Left ventricle myocardium inferior (tissue), 1 donor: ENCODE measurements at regions not wholly inside any gene's neighbourhood (a gene's known extent, or its start where the extent isn't known, plus 50 kb on each side); places are given as distances from the start of the nearest gene placed in this dataset.
"Not testable (repeated sequence)": the region's sequence is repeated elsewhere in the genome, so short reads cannot be mapped to it uniquely, and the experiment has no call there.

Experiments used
- DNase-seq: peaks from one replicate; pipeline ENCODE4 v3.0.0-alpha.2; 2020
- H3K27ac ChIP-seq: fragments of 200-600 bp; replicated peaks from 2 replicates; pipeline ENCODE4 v1.8.0; 2021
- H3K27me3 ChIP-seq: fragments of 200-600 bp; 2 replicates; pipeline ENCODE4 v1.8.0; 2021; ENCODE audit warnings: low read depth
- H3K36me3 ChIP-seq: fragments of 200-600 bp; 2 replicates; pipeline ENCODE4 v1.8.0; 2021
- H3K4me1 ChIP-seq: fragments of 200-600 bp; 2 replicates; pipeline ENCODE4 v1.8.0; 2021
- H3K4me3 ChIP-seq: fragments of 200-600 bp; 2 replicates; pipeline ENCODE4 v1.8.0; 2021; ENCODE audit warnings: mild to moderate bottlenecking, moderate library complexity
- H3K9me3 ChIP-seq: fragments of 200-600 bp; replicated peaks from 2 replicates; pipeline ENCODE4 v1.8.0; 2021
- intact Hi-C: fragments of 100-400 bp; cut with micrococcal nuclease; formaldehyde crosslinking; loops from one replicate; pipeline ENCODE4 v1.11.0; 2022
- TF ChIP-seq, protein P1 (sequence below): fragments of 200-600 bp; IDR thresholded peaks from 2 replicates; pipeline ENCODE4 v1.8.0; 2021; ENCODE audit warnings: antibody characterized with exemption, mild to moderate bottlenecking, borderline replicate concordance
- donor health status: DM: no; HTN: yes; CAD: no; lungs with severe emphysema.

DNA sequence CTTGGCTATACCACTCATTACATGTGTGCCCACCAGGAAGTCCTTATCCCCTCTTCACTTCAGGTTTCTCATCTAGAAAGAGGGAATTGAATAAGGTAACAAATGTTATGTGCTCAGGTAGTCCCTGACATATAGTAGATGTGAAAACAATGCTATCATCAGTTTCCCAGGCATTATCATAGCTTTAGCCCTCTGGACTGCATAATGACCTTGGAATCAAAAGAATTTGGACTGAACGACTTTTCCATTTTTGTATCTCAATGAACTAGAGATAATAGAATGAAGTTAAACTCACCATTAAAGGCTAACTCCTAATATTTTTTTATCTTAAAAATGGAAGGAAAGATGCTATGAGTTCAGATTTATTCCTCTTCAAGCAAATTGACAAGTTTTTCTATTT, 304.1 kb upstream of the USP24 start:
- Histone ChIP-seq H3K27me3 (peaks cover 18% of the 10 kb centered on the region), H3K4me3 (no peak overlapping the region), H3K27ac (no peak overlapping the region), H3K4me1 (no peaks in the 10 kb centered on the region), H3K9me3 (no peaks in the 10 kb centered on the region), H3K36me3 (no peaks in the 10 kb centered on the region)
- TF ChIP-seq, protein P1, sequence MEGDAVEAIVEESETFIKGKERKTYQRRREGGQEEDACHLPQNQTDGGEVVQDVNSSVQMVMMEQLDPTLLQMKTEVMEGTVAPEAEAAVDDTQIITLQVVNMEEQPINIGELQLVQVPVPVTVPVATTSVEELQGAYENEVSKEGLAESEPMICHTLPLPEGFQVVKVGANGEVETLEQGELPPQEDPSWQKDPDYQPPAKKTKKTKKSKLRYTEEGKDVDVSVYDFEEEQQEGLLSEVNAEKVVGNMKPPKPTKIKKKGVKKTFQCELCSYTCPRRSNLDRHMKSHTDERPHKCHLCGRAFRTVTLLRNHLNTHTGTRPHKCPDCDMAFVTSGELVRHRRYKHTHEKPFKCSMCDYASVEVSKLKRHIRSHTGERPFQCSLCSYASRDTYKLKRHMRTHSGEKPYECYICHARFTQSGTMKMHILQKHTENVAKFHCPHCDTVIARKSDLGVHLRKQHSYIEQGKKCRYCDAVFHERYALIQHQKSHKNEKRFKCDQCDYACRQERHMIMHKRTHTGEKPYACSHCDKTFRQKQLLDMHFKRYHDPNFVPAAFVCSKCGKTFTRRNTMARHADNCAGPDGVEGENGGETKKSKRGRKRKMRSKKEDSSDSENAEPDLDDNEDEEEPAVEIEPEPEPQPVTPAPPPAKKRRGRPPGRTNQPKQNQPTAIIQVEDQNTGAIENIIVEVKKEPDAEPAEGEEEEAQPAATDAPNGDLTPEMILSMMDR, result no peak
- no peak for DNase-seq
- intact Hi-C loops, result no loop called here

DNA sequence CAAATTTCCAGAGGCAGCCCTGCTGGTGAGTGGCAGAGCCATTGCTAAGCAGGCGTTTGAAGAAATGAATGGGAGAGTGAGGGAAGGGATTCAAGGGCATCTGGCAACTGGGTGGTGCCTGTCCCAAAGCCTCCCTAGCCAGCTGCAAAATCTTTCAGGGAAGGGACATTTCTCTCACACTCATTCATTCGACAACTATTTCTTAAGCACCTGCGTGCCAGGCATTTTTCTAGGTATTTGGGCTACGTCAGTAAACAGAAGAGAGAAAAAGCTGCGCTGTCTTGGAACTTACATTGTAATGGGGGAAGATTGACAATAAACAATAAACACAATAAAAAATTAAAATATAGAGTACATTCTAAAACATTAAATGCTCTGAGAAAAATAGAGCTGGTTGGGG, 301.9 kb upstream of the USP24 start:
- Histone ChIP-seq H3K4me3 (no peak overlapping the region), H3K27ac (no peak overlapping the region), H3K27me3 (peaks cover 18% of the 10 kb centered on the region), H3K36me3 (no peaks in the 10 kb centered on the region), H3K9me3 (peaks cover 6% of the 10 kb centered on the region), H3K4me1 (no peaks in the 10 kb centered on the region)
- no peak for DNase-seq
- TF ChIP-seq, protein P1, result no peak
- intact Hi-C loops, result no loop called here

DNA sequence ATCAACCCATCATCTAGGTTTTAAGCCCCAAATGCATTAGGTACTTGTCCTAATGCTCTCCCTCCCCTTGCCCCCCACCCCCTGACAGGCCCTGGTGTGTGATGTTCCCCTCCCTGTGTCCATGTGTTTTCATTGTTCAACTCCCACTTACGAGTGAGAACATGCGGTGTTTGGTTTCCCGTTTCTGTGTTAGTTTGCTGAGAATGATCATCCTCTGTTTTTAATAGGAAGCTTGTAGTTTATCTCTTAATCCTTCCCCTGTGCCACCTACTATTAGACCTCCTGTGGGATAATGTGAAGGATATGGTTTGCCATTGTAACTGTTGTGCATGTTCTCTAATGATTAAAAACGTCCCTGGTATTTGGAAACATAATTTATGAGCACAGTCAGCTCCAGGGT, 299.4 kb upstream of the USP24 start:
- H3K9me3 ChIP-seq, H3K4me1 ChIP-seq, intact Hi-C loops, H3K4me3 ChIP-seq, H3K36me3 ChIP-seq, DNase-seq, H3K27ac ChIP-seq: not testable (repeated sequence)
- peaks cover 18% of the 10 kb centered on the region for H3K27me3 ChIP-seq

DNA sequence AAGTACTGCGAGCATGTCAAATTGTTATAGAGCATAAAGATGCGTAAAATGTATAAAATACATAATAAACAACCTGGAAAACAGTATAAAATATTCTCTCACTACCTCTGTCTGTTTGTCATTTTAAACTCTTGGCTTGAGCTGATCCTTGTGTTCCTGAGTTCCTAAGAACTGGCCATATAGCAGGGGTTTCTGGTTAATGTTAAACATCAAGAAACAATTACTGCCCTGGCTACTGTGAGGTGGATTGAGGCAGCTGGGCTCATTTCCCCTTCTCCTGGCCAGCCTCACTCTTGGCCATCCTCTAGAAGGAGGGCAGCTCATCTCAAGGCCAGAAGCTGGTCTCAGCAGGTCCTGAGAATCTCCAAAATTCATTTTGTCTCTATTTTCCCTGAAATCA, 297.3 kb upstream of the USP24 start:
- Histone ChIP-seq H3K4me1 (no peaks in the 10 kb centered on the region), H3K9me3 (peaks cover 6% of the 10 kb centered on the region), H3K27ac (no peak overlapping the region), H3K27me3 (peaks cover 26% of the 10 kb centered on the region), H3K4me3 (no peak overlapping the region), H3K36me3 (no peaks in the 10 kb centered on the region)
- intact Hi-C loops, result no loop called here
- TF ChIP-seq, protein P1, result no peak
- no peak for DNase-seq

DNA sequence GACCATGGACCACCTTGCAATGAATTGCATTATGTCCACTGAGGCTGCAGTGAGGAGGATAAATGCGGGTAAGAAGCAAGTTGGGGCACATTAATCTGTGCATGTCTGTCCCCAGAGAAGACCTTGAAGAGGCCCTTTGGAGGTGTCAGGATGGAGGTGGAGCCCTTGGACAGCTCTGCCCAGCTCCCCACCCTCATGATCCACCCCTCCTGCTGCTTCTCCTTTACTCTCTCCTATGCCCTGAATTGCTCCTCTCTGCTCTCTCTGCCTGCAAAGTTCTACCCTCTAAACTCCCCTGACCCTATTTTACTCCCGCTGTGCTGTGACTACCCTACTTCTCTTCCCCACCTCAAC, 292.4 kb upstream of the USP24 start:
- no peak for DNase-seq
- H3K4me1 ChIP-seq, result no peaks in the 10 kb centered on the region
- no peaks in the 10 kb centered on the region for H3K9me3 ChIP-seq
- no peak overlapping the region for H3K4me3 ChIP-seq
- intact Hi-C loops, result no loop called here
- no peaks in the 10 kb centered on the region for H3K36me3 ChIP-seq
- peaks cover 27% of the 10 kb centered on the region for H3K27me3 ChIP-seq
- no peak overlapping the region for H3K27ac ChIP-seq
- TF ChIP-seq, protein P1, result no peak

- TF ChIP-seq, protein P1, result no peak
- no peak overlapping the region for H3K4me3 ChIP-seq
- no peak for DNase-seq
- H3K9me3 ChIP-seq, result no peaks in the 10 kb centered on the region
- H3K27ac ChIP-seq, result no peak overlapping the region
- H3K27me3 ChIP-seq, result peaks cover 27% of the 10 kb centered on the region
- H3K36me3 ChIP-seq, result no peaks in the 10 kb centered on the region
- no peaks in the 10 kb centered on the region for H3K4me1 ChIP-seq
- intact Hi-C loops, result no loop called here
These were observed 291.8 kb upstream of the USP24 start for GRCh38 chr1:55506740-55507577.
